ENCODE measurements at regions not wholly inside any gene's neighbourhood (a gene's known extent, or its start where the extent isn't known, plus 50 kb on each side); places are given as distances from the start of the nearest gene placed in this dataset.

DNA sequence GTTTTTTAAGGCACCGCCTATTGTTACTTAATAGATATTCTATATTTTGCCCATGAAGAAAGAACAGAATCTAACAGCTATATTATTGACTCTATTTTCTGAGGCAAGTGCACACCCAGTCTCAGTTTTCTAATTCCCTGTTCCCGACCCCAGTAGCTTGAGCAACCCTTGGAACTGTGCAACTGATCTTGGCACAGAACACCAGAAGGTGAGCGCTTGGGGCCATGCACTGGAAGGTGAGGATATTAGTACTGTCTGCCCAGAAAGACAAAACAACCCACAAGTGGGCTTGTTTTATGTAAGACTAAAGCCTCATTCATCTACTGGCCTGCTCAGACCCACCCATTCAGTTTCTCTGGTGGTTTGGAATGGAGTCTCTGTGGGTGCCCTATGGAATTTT, 188.8 kb upstream of the LINC00305 start (continued):
- TF ChIP-seq, protein P1, sequence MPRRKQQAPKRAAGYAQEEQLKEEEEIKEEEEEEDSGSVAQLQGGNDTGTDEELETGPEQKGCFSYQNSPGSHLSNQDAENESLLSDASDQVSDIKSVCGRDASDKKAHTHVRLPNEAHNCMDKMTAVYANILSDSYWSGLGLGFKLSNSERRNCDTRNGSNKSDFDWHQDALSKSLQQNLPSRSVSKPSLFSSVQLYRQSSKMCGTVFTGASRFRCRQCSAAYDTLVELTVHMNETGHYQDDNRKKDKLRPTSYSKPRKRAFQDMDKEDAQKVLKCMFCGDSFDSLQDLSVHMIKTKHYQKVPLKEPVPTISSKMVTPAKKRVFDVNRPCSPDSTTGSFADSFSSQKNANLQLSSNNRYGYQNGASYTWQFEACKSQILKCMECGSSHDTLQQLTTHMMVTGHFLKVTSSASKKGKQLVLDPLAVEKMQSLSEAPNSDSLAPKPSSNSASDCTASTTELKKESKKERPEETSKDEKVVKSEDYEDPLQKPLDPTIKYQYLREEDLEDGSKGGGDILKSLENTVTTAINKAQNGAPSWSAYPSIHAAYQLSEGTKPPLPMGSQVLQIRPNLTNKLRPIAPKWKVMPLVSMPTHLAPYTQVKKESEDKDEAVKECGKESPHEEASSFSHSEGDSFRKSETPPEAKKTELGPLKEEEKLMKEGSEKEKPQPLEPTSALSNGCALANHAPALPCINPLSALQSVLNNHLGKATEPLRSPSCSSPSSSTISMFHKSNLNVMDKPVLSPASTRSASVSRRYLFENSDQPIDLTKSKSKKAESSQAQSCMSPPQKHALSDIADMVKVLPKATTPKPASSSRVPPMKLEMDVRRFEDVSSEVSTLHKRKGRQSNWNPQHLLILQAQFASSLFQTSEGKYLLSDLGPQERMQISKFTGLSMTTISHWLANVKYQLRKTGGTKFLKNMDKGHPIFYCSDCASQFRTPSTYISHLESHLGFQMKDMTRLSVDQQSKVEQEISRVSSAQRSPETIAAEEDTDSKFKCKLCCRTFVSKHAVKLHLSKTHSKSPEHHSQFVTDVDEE (CRISPR knock-in tag; IDR thresholded peaks at IDR 0.05) = no peak
- no peak for TF ChIP-seq ZFP3 (CRISPR knock-in tag; IDR thresholded peaks at IDR 0.05)
- TF ChIP-seq, protein P2, sequence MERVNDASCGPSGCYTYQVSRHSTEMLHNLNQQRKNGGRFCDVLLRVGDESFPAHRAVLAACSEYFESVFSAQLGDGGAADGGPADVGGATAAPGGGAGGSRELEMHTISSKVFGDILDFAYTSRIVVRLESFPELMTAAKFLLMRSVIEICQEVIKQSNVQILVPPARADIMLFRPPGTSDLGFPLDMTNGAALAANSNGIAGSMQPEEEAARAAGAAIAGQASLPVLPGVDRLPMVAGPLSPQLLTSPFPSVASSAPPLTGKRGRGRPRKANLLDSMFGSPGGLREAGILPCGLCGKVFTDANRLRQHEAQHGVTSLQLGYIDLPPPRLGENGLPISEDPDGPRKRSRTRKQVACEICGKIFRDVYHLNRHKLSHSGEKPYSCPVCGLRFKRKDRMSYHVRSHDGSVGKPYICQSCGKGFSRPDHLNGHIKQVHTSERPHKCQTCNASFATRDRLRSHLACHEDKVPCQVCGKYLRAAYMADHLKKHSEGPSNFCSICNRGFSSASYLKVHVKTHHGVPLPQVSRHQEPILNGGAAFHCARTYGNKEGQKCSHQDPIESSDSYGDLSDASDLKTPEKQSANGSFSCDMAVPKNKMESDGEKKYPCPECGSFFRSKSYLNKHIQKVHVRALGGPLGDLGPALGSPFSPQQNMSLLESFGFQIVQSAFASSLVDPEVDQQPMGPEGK (CRISPR knock-in tag; IDR thresholded peaks at IDR 0.05; ENCODE audit: borderline replicate concordance) = no peak
- TF ChIP-seq GLIS3 (CRISPR knock-in tag; IDR thresholded peaks at IDR 0.05) = no peak
- no peak for TF ChIP-seq TOX (CRISPR knock-in tag; IDR thresholded peaks at IDR 0.05; ENCODE audit: borderline replicate concordance)
- TF ChIP-seq CSDC2 (CRISPR knock-in tag; IDR thresholded peaks at IDR 0.05) = no peak
- no peak for TF ChIP-seq ZNF70 (CRISPR knock-in tag; IDR thresholded peaks at IDR 0.05)
- TF ChIP-seq ESRRG (CRISPR knock-in tag; IDR thresholded peaks at IDR 0.05) = no peak
- no peak for TF ChIP-seq ARNTL (CRISPR knock-in tag; IDR thresholded peaks at IDR 0.05; ENCODE audit: borderline replicate concordance, low read depth)

DNA sequence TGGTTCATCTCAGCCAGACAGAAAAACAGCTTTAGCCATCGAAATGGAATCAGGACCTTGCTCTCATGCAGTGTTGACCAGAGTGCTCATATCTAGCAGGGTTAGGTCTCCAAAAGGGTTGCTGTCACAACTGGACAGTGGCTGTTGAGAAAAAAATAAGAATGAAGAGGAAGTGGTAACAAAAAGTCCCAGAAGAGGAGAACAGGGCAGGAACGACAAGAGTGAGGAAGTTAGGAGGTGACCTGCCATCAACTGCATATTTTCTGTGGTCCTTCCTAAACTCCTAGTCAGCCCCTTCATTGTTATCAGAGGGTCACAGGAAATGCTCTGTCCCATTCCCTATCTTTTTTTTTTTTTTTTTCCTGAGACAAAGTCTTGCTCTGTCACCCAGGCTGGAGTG, 188.1 kb upstream of the LINC00305 start:
- ATAC-seq = no peak
- TF ChIP-seq ARNTL (CRISPR knock-in tag; IDR thresholded peaks at IDR 0.05; ENCODE audit: borderline replicate concordance, low read depth) (no peak), ZFP30 (CRISPR knock-in tag; IDR thresholded peaks at IDR 0.05) (no peak), PPARA (CRISPR knock-in tag; IDR thresholded peaks at IDR 0.05; ENCODE audit: borderline replicate concordance) (no peak), ISL1 (CRISPR knock-in tag; IDR thresholded peaks at IDR 0.05) (no peak), ZNF70 (CRISPR knock-in tag; IDR thresholded peaks at IDR 0.05) (no peak), BACH2 (CRISPR knock-in tag; IDR thresholded peaks at IDR 0.05; ENCODE audit: borderline replicate concordance) (no peak), ZNF565 (CRISPR knock-in tag; conservative IDR thresholded peaks at IDR 0.05; ENCODE audit: low read depth) (no peak), RARB (CRISPR knock-in tag; IDR thresholded peaks at IDR 0.05) (no peak), GLIS3 (CRISPR knock-in tag; IDR thresholded peaks at IDR 0.05) (no peak), ZC3H10 (CRISPR knock-in tag; IDR thresholded peaks at IDR 0.05) (no peak)

DNA sequence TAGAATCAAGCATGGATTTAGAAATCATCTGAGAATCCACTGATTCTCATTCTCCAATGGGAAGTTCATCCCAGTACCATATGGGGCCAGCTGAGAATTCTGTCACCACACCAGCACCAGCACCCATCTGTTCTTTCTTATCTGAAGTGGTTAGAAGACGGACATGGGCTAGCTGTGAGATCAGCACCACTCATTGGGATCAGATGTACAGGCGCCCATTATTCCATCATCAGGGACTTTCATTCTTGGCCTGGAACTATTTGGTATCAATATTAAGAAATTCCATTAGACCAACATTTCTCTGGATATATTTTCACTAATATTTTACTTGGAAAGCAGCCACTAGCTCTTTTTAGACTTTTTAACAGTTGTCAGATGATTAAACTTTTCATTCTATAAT, 185.9 kb upstream of the LINC00305 start:
- no peak for TF ChIP-seq ZNF70 (CRISPR knock-in tag; IDR thresholded peaks at IDR 0.05)
- TF ChIP-seq, protein P2 (CRISPR knock-in tag; IDR thresholded peaks at IDR 0.05; ENCODE audit: borderline replicate concordance) = no peak
- TF ChIP-seq, protein P1 (CRISPR knock-in tag; IDR thresholded peaks at IDR 0.05) = no peak
- TF ChIP-seq, protein P3, sequence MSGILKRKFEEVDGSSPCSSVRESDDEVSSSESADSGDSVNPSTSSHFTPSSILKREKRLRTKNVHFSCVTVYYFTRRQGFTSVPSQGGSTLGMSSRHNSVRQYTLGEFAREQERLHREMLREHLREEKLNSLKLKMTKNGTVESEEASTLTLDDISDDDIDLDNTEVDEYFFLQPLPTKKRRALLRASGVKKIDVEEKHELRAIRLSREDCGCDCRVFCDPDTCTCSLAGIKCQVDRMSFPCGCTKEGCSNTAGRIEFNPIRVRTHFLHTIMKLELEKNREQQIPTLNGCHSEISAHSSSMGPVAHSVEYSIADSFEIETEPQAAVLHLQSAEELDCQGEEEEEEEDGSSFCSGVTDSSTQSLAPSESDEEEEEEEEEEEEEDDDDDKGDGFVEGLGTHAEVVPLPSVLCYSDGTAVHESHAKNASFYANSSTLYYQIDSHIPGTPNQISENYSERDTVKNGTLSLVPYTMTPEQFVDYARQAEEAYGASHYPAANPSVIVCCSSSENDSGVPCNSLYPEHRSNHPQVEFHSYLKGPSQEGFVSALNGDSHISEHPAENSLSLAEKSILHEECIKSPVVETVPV (CRISPR knock-in tag; IDR thresholded peaks at IDR 0.05) = no peak
- TF ChIP-seq CSDC2 (CRISPR knock-in tag; IDR thresholded peaks at IDR 0.05) = no peak
- no peak for TF ChIP-seq ESRRG (CRISPR knock-in tag; IDR thresholded peaks at IDR 0.05)
- TF ChIP-seq ARNTL (CRISPR knock-in tag; IDR thresholded peaks at IDR 0.05; ENCODE audit: borderline replicate concordance, low read depth) = no peak
- TF ChIP-seq SNAI2 (CRISPR knock-in tag; IDR thresholded peaks at IDR 0.05) = no peak
- TF ChIP-seq TCF4 (CRISPR knock-in tag; IDR thresholded peaks at IDR 0.05; ENCODE audit: borderline replicate concordance) = no peak
- no peak for TF ChIP-seq GLIS3 (CRISPR knock-in tag; IDR thresholded peaks at IDR 0.05)
- TF ChIP-seq ISL1 (CRISPR knock-in tag; IDR thresholded peaks at IDR 0.05) = no peak
- TF ChIP-seq TOX (CRISPR knock-in tag; IDR thresholded peaks at IDR 0.05; ENCODE audit: borderline replicate concordance) = no peak
- TF ChIP-seq OSR1 (CRISPR knock-in tag; IDR thresholded peaks at IDR 0.05) = no peak
- TF ChIP-seq PPARA (CRISPR knock-in tag; IDR thresholded peaks at IDR 0.05; ENCODE audit: borderline replicate concordance) = no peak
- TF ChIP-seq RARB (CRISPR knock-in tag; IDR thresholded peaks at IDR 0.05) = no peak
- TF ChIP-seq BACH2 (CRISPR knock-in tag; IDR thresholded peaks at IDR 0.05; ENCODE audit: borderline replicate concordance) = no peak
- no peak for TF ChIP-seq ZNF8 (CRISPR knock-in tag; IDR thresholded peaks at IDR 0.05)
- TF ChIP-seq ZFP3 (CRISPR knock-in tag; IDR thresholded peaks at IDR 0.05) = no peak
- TF ChIP-seq ZFP30 (CRISPR knock-in tag; IDR thresholded peaks at IDR 0.05) = no peak
- no peak for ATAC-seq
